Activated CD8-positive, alpha-beta memory T cell treated with anti-CD3 and anti-CD28 coated beads for 36 hours (primary cell): ENCODE measurements at regions not wholly inside any gene's neighbourhood (a gene's known extent, or its start where the extent isn't known, plus 50 kb on each side); places are given as distances from the start of the nearest gene placed in this dataset.
"Not testable (repeated sequence)": the region's sequence is repeated elsewhere in the genome, so short reads cannot be mapped to it uniquely, and the experiment has no call there.

ENCODE experiments used
- CTCF ChIA-PET: fragments of 350-600 bp; sonication (Branson Sonifier 250); formaldehyde crosslinking; loops from one replicate; lab custom pipeline; 2021; ENCODE audit warnings: antibody characterized with exemption; lab: Charles Lee
- POLR2A ChIA-PET: fragments of 350-600 bp; sonication (Branson Sonifier 250); formaldehyde crosslinking; loops from one replicate; lab custom pipeline; 2021; ENCODE audit warnings: antibody characterized with exemption; lab: Charles Lee

- CTCF ChIA-PET, POLR2A ChIA-PET: not testable (repeated sequence)
Observed at GRCh38 chr9:39559384-39559783, 203.9 kb downstream of the SPATA31A1 start.

- CTCF ChIA-PET, POLR2A ChIA-PET: not testable (repeated sequence)
Observed at GRCh38 chr9:39566782-39567181, 211.3 kb downstream of the SPATA31A1 start.

DNA sequence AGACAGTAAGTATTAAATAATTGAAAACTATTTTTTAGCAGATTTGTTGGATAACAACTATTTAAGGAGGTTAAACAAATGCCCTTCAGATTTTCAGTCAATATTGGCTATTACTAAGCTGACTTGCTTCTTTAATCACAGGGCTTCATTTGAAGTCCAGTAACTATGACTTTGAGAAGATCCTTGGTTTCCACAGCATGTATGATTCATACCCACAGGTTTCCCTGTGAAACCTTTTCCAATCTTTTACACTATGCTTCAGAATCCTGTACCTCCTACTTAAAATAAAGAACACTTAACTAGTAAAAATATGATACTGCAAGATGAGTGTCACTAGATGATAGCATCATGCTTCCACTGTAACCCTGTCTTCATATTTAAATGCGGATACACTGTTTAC, 211.9 kb downstream of the SPATA31A1 start:
- CTCF ChIA-PET, POLR2A ChIA-PET: not testable (repeated sequence)

DNA sequence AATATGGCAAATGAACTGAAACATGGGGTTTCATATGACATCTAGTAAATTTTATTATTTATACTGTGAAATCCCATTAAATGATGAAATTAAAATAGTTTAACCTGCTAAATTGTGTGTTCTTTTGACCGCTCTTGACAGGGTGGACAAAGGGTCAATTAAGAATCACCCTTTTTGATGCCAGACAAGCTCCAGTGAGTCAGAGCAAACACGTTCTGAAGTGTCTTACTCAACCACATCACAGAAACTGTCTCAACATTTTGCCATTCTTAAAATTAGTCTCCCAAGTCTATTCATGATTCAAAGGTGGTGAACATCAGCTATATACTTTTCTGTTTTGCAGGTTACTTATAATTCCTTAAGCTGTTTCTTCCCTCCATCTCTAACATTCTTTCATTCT, 213.4 kb downstream of the SPATA31A1 start:
- POLR2A ChIA-PET, CTCF ChIA-PET: not testable (repeated sequence)

- CTCF ChIA-PET, POLR2A ChIA-PET: not testable (repeated sequence)
Observed at GRCh38 chr9:39573024-39574022, 217.9 kb downstream of the SPATA31A1 start.

GRCh38 chr9:39579000-39579399, 223.5 kb downstream of the SPATA31A1 start:
- CTCF ChIA-PET, POLR2A ChIA-PET: not testable (repeated sequence)

DNA sequence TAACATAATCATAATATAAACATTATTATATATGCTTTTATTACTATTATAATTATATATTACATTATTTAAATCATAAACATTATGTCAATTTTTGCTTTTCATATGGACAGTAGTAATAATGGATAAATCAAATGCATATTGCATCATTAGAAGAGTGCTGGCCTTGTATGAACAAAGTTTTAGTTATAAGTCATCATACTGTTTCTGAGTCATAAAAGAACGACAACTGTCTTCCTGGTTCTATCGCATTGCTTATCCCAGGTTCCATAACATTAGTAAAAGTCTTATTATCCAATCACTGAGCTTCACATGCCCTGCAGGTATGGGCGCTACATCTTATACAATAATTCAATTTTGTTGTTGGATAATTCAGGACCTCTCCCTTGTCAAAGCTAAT, 225.8 kb downstream of the SPATA31A1 start:
- POLR2A ChIA-PET, CTCF ChIA-PET: not testable (repeated sequence)

DNA sequence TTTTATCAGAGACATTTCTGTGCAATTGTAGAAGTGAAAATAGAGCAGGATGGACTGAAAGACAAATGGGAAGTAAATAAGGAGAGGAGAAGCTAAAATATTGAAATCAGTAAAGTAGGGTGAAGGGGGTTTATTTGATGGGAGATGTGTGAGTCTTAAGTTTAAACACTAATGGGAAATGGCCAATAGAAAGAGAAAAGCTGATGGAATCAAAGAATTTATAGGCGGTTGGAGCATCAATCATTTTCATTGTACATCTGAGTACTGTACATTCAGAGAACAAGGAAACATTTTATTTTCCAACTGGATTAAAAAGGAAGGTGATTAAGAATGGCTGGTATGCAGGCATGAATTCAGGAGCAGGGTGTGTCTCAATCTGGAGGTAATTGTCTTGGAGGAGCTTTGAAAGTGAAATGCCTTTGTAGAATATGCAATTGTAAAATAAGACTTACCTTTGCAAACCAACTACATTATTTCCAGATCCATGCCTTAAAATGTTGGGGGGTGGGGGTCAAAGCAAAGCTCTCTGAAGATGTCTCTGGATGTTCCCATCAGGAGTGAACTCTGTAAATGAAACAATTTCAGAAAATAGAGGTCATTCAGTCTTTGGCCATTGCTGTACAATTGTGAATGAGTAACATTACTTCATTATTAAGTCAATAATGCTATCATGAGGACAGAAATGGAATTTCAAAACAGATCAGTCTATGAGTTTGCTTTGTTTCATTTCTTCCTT, 227.4 kb downstream of the SPATA31A1 start:
- CTCF ChIA-PET, result not testable (repeated sequence)
- POLR2A ChIA-PET, result interaction anchor here (0.6 kb wide), 1 partner anchor 1173 kb away, joined by 5 read pairs; no protein-coding TSS in a partner anchor

- CTCF ChIA-PET, result not testable (repeated sequence)
Observed at GRCh38 chr9:39583413-39583747, 227.9 kb downstream of the SPATA31A1 start.

DNA sequence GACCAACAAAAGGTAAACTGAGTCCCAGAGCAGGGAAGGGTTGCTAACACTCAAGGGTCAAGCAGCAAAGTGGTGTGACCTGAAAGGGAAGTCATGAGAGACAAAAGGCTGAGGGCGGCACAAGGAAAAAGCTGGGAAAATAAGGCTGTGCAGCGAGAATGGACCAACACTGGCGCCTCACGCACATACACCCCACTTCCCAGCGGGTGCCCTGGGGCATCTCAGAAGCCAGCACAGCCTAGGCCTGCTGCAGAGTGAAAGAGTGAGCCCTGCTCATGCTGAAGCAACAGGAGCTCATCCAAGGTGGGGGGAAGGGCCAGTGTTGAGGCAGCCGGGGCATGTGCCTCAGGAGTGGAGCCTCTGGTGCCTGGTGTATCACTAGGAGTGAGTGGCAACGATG, 229.8 kb downstream of the SPATA31A1 start:
- POLR2A ChIA-PET, CTCF ChIA-PET: not testable (repeated sequence)

More at GRCh38 chr9:39583413-39583747, 227.9 kb downstream of the SPATA31A1 start:
- POLR2A ChIA-PET, result not testable (repeated sequence)

DNA sequence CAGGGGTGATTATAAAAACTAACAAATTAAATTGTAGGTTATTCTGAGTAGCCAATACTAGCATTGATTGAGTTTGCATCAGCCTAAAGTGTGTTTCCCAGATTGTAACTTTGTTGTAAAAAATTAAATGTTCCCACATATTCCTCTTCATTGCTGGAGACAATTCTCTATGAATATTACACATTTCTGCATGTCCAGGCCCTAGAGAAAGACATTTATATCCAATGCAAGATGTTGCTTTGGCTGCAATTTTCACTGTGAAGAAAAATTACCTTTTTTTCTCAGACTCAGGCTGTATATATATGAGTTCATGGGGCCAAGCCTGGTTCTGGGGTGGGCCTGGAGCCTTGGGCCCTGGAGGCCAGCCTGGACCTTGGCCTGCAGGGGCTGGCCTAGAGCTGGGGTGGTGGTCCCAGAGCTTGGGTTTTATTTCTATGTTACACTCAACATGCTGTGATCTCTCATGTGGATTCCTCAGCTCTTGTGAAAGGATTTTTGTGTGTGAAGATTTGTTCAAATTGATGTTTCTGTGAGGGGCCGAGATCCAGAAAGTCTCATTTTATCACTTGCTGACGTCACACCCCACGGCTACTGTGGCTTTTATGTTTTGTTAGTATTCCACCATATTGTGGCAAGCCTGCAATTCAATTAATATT, 232.5 kb downstream of the SPATA31A1 start:
- ChIA-PET CTCF (no interaction called here), POLR2A (no interaction called here)

DNA sequence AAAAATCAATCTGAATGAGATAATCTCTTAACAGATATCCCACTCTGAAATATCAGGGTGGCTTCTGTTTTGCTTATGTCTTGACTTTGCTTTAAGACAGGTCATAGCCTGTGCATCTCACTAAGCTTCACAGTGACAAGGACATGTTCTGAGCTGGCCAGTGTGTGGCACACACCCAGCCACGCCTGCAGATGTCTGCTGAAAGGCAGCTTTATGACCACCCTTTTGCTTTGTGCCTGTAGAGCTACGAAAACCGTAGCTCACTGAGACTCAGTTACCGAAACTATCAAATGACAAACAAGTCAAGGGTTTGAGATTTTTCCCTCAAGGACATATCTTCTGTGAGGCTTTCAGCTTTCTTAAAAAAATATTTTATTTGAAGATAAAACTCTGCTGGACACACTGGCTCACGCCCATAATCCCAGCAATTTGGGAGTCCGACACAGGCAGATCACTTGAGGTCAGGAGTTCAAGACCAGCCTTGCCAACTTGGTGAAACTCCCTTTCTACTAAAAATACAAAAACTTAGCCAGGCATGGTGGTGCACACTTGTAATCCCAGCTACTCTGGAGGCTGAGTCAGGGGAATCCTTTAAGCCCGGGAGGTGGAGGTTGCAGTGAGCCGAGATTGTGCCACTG, 233.2 kb downstream of the SPATA31A1 start:
- ChIA-PET CTCF (no interaction called here), POLR2A (no interaction called here)

GRCh38 chr9:39604089-39604488, 248.6 kb downstream of the SPATA31A1 start:
- CTCF ChIA-PET, result not testable (repeated sequence)

GRCh38 chr9:39611449-39612231, 256.2 kb downstream of the SPATA31A1 start:
- CTCF ChIA-PET, POLR2A ChIA-PET: not testable (repeated sequence)

More at GRCh38 chr9:39604089-39604488, 248.6 kb downstream of the SPATA31A1 start:
- POLR2A ChIA-PET, result not testable (repeated sequence)

DNA sequence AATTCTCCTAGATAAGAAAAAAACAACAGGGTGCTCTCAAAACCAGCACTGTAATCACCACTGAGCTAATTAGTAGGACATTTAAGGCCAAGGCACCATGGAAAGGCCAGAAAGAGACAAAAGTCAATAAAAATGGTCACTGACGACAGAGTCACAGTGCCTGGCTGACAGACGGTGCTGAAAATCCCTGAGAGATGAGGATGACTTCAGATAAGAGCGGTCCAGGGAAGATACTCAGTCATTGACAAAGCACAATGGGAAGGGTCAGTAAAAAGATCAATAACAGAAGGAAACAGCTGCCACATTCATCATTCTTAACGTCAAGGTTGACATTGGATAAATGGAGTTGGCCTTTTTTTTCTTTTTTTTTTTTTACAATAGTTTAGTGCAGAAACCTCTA, 261.0 kb downstream of the SPATA31A1 start:
- CTCF ChIA-PET, POLR2A ChIA-PET: not testable (repeated sequence)

DNA sequence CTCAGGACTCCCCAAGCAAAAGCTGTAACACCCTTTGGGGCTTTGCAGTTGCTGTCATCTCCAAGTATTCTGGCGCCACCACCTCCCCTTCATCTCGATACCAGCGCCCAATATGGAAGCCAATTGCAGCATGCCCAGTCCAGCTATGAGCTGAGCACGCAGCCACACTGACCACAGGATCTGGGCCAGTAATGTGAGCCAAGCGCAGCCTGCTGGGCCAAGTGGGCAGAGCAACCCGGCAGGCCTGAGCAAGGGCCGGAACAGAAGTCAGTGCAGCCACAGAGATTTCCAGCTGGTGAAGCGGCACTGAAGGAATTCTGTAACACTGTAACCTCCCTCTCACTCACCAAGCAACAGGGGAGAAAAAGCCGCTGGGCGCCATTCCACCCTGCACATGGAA, 268.6 kb downstream of the SPATA31A1 start:
- CTCF ChIA-PET, POLR2A ChIA-PET: not testable (repeated sequence)

GRCh38 chr9:39632071-39632470, 276.6 kb downstream of the SPATA31A1 start:
- POLR2A ChIA-PET, CTCF ChIA-PET: not testable (repeated sequence)

DNA sequence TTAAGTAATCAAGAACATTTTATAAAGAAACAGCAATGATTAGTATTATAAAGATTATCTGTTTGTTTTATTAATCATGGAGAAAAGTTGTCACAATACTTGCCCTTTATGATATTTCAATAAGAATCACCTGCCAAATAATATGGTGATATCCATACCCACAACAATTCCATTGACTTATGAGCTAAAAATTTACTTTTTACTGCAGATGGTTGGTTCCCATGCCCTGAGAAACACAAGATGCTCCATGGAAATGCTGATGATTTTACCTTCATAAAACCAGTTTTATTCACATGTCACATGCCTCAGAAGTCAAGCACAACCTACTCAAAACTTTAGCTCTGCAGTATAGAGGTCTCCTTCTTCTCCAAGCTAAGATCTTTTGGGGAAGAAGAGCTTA, 293.6 kb downstream of the SPATA31A1 start:
- POLR2A ChIA-PET, CTCF ChIA-PET: not testable (repeated sequence)
